IMR-90 (cell line): ENCODE measurements at regions not wholly inside any gene's neighbourhood (a gene's known extent, or its start where the extent isn't known, plus 50 kb on each side); places are given as distances from the start of the nearest gene placed in this dataset.

ENCODE experiments used
- ATAC-seq: fragments of 200-7000 bp; cut with Tn5 transposase; 2 replicates; pipeline ENCODE4 v1.9.1; 2020; ENCODE audit warnings: low read depth, mild to moderate bottlenecking, moderate library complexity
- BruUV-seq: library from RNA; stranded (reverse); fragments of 400-500 nt; replicated peaks from 2 replicates; lab custom pipeline; 2021; lab: Mats Ljungman, UMichigan
- CTCF ChIA-PET: fragments of 300-600 bp; formaldehyde crosslinking; extraction: SDS; loops from one replicate; lab custom pipeline; 2021; ENCODE audit warnings: antibody characterized with exemption; lab: Yijun Ruan, JAX
- POLR2A ChIA-PET: fragments of 300-600 bp; sonication (Branson Sonifier 250); formaldehyde crosslinking; loops from one replicate; lab custom pipeline; 2022; ENCODE audit warnings: antibody characterized with exemption; ENCODE audit not compliant: unreplicated experiment; lab: Charles Lee
- DNase-seq: peaks from one replicate; pipeline ENCODE4 v3.0.0; 2013
- H2AFZ ChIP-seq: replicated peaks from 2 replicates; pipeline ENCODE3; 2013; ENCODE audit warnings: low read length, mild to moderate bottlenecking; ENCODE audit not compliant: poor library complexity
- H2AK5ac ChIP-seq: 2 replicates; pipeline ENCODE4 v1.6.1; 2013; ENCODE audit warnings: low read depth, low read length, inconsistent platforms
- H2AK9ac ChIP-seq: replicated peaks from 2 replicates; pipeline ENCODE3; 2013; ENCODE audit warnings: mild to moderate bottlenecking, low read depth, low read length, moderate library complexity; ENCODE audit not compliant: poor library complexity
- H2BK120ac ChIP-seq: 2 replicates; pipeline ENCODE4 v1.6.1; 2013; ENCODE audit warnings: low read depth, low read length, inconsistent platforms
- H2BK15ac ChIP-seq: 3 replicates; pipeline ENCODE4 v1.6.1; 2013; ENCODE audit warnings: low read depth, low read length, inconsistent platforms
- H2BK20ac ChIP-seq: 2 replicates; pipeline ENCODE4 v1.6.1; 2013; ENCODE audit warnings: low read depth, mild to moderate bottlenecking, inconsistent platforms, low read length, moderate library complexity
- H2BK5ac ChIP-seq: 2 replicates; pipeline ENCODE4 v1.6.1; 2013; ENCODE audit warnings: mild to moderate bottlenecking, low read depth, low read length, inconsistent platforms; ENCODE audit not compliant: poor library complexity, severe bottlenecking
- H3K14ac ChIP-seq: replicated peaks from 2 replicates; pipeline ENCODE4 v1.6.1; 2013; ENCODE audit warnings: low read depth, low read length, inconsistent platforms
- H3K18ac ChIP-seq: 2 replicates; pipeline ENCODE4 v1.6.1; 2013; ENCODE audit warnings: low read depth, low read length, control low read depth
- H3K23ac ChIP-seq: 2 replicates; pipeline ENCODE4 v1.6.1; 2013; ENCODE audit warnings: low read depth, low read length, inconsistent platforms
- H3K27ac ChIP-seq: 2 replicates; pipeline ENCODE4 v1.5.1; 2013; ENCODE audit warnings: mild to moderate bottlenecking, control low read depth, low read length; ENCODE audit not compliant: insufficient read depth
- H3K27me3 ChIP-seq: 2 replicates; pipeline ENCODE4 v1.6.1; 2013; ENCODE audit warnings: low read length; ENCODE audit not compliant: control insufficient read depth, insufficient read depth
- H3K36me3 ChIP-seq: 2 replicates; pipeline ENCODE4 v1.6.1; 2013; ENCODE audit warnings: low read length, mixed read lengths; ENCODE audit not compliant: control insufficient read depth, insufficient read depth
- H3K4ac ChIP-seq: 2 replicates; pipeline ENCODE4 v1.6.1; 2013; ENCODE audit warnings: low read depth, low read length, inconsistent platforms
- H3K4me1 ChIP-seq: 2 replicates; pipeline ENCODE4 v1.6.1; 2013; ENCODE audit warnings: low read length, mixed read lengths; ENCODE audit not compliant: control insufficient read depth, insufficient read depth
- H3K4me2 ChIP-seq: 2 replicates; pipeline ENCODE4 v1.6.1; 2013; ENCODE audit warnings: low read depth, mild to moderate bottlenecking, control low read depth, low read length, moderate library complexity
- H3K4me3 ChIP-seq: 2 replicates; pipeline ENCODE4 v1.5.1; 2013; ENCODE audit warnings: low read depth, mild to moderate bottlenecking, control low read depth, low read length, moderate library complexity; ENCODE audit not compliant: insufficient read depth
- H3K56ac ChIP-seq: 2 replicates; pipeline ENCODE4 v1.6.1; 2013; ENCODE audit warnings: low read length, inconsistent platforms; ENCODE audit not compliant: insufficient read depth; ENCODE audit errors: extremely low read depth
- H3K79me1 ChIP-seq, 2 experiments: 2 replicates each; pipeline ENCODE4 v1.6.1; 2013; ENCODE audit warnings: low read length in 2 of 2, inconsistent platforms in 1 of 2, low read depth in 1 of 2
- H3K9ac ChIP-seq: 2 replicates; pipeline ENCODE4 v1.6.1; 2013; ENCODE audit warnings: low read depth, low read length, control low read depth
- H3K9me1 ChIP-seq: 2 replicates; pipeline ENCODE4 v1.6.1; 2013; ENCODE audit warnings: low read length, inconsistent platforms; ENCODE audit not compliant: insufficient read depth
- H3K9me3 ChIP-seq: 2 replicates; pipeline ENCODE4 v1.6.1; 2013; ENCODE audit warnings: low read length; ENCODE audit not compliant: control insufficient read depth, insufficient read depth
- H4K20me1 ChIP-seq: 2 replicates; pipeline ENCODE4 v1.6.1; 2013; ENCODE audit warnings: low read length, inconsistent platforms; ENCODE audit not compliant: insufficient read depth
- H4K5ac ChIP-seq: 2 replicates; pipeline ENCODE4 v1.6.1; 2013; ENCODE audit warnings: mild to moderate bottlenecking, low read depth, low read length, control low read depth
- H4K8ac ChIP-seq, 2 experiments: 2 replicates each; pipeline ENCODE4 v1.6.1; 2013; ENCODE audit warnings: low read depth in 2 of 2, low read length in 2 of 2, control low read depth in 1 of 2, inconsistent platforms in 1 of 2
- H4K91ac ChIP-seq: 2 replicates; pipeline ENCODE4 v1.6.1; 2013; ENCODE audit warnings: low read depth, low read length, inconsistent platforms; ENCODE audit not compliant: insufficient read depth
- BHLHE40 ChIP-seq: fragments of 150-350 bp; IDR thresholded peaks from 2 replicates; pipeline ENCODE4 v1.6.1; 2016; ENCODE audit warnings: mild to moderate bottlenecking, low read depth, low read length
- CEBPB ChIP-seq: IDR thresholded peaks from 2 replicates; pipeline ENCODE4 v1.6.1; 2012; ENCODE audit warnings: low read depth, low read length, improper control_type of control experiment
- CHD1 ChIP-seq: IDR thresholded peaks from 2 replicates; pipeline ENCODE4 v1.6.1; 2012; ENCODE audit warnings: low read depth, low read length, improper control_type of control experiment
- CTCF ChIP-seq: conservative IDR thresholded peaks from 2 replicates; pipeline ENCODE4 v1.5.1; 2012; ENCODE audit warnings: mild to moderate bottlenecking, low read depth, low read length, improper control_type of control experiment
- FOS ChIP-seq: fragments of 150-350 bp; IDR thresholded peaks from 2 replicates; pipeline ENCODE4 v1.6.1; 2016; ENCODE audit warnings: low read depth, low read length
- MAFK ChIP-seq: IDR thresholded peaks from 2 replicates; pipeline ENCODE4 v1.6.1; 2012; ENCODE audit warnings: low read depth, low read length, improper control_type of control experiment
- MAZ ChIP-seq: IDR thresholded peaks from 2 replicates; pipeline ENCODE4 v1.6.1; 2012; ENCODE audit warnings: low read depth, mild to moderate bottlenecking, low read length, improper control_type of control experiment, moderate library complexity, borderline replicate concordance
- MXI1 ChIP-seq: IDR thresholded peaks from 2 replicates; pipeline ENCODE4 v1.6.1; 2012; ENCODE audit warnings: low read depth, mild to moderate bottlenecking, low read length, moderate library complexity, borderline replicate concordance
- NFE2L2 ChIP-seq: fragments of 150-350 bp; IDR thresholded peaks from 2 replicates; pipeline ENCODE4 v1.6.1; 2016; ENCODE audit warnings: low read depth, mild to moderate bottlenecking, low read length
- POLR2A ChIP-seq: IDR thresholded peaks from 2 replicates; pipeline ENCODE4 v1.6.1; 2012; ENCODE audit warnings: mild to moderate bottlenecking, low read depth, low read length
- USF2 ChIP-seq: fragments of 150-350 bp; IDR thresholded peaks from 2 replicates; pipeline ENCODE4 v1.6.1; 2017; ENCODE audit warnings: mild to moderate bottlenecking, antibody characterized with exemption, low read length, low read depth
- WGBS, 2 experiments: methylation state at CpG; one replicate each; pipeline versions ENCODE4 v1.1.5 to v1.1.7; 2013; ENCODE audit warnings: missing lambda C conversion rate in 2 of 2; ENCODE audit not compliant: insufficient read length in 1 of 2; ENCODE audit errors: extremely low coverage in 2 of 2; 5-methylcytosine and 5-hydroxymethylcytosine counted together
- dilution Hi-C: fragments of 300-500 bp; cut with HindIII; formaldehyde crosslinking; loops from one replicate; pipeline ENCODE4 v1.14.3; 2018; ENCODE audit warnings: low sequenced_read_pairs; ENCODE audit not compliant: unreplicated experiment
- in situ Hi-C: fragments of 300-500 bp; cut with MboI; formaldehyde crosslinking; loops from 3 replicates; pipeline ENCODE4 v1.14.3; 2019; ENCODE audit warnings: low sequenced_read_pairs, inconsistent platforms, mixed read lengths
- intact Hi-C: fragments of 100-400 bp; cut with micrococcal nuclease; formaldehyde crosslinking; loops from 2 replicates; pipeline ENCODE4 v1.10.0; 2022

- no peaks in the 10 kb centered on the region for H3K36me3 ChIP-seq
- no peak overlapping the region for H3K9ac ChIP-seq
- H3K4me1 ChIP-seq, result peaks cover 1% of the 10 kb centered on the region; the same call in 1 of the 2 replicates
- ChIA-PET CTCF (interaction anchor here (1.0 kb wide), 1 partner anchor 9 kb away, joined by 3 read pairs; no protein-coding TSS in a partner anchor), POLR2A (no interaction called here)
- H2BK5ac ChIP-seq, result no peak overlapping the region
- H2BK15ac ChIP-seq, result no peak overlapping the region
- H3K56ac ChIP-seq, result no peak overlapping the region
- TF ChIP-seq MAZ (no peak), POLR2A (no peak), BHLHE40 (no peak), CHD1 (no peak), MXI1 (no peak), CEBPB (no peak), FOS (no peak), CTCF (no peak), NFE2L2 (no peak), USF2 (no peak), MAFK (no peak)
- no CpG with 5 or more reads among the region's 2 CpGs for WGBS, 2 experiments
- no peak overlapping the region for H3K4ac ChIP-seq
- no TSS peak for BruUV-seq
- H3K27me3 ChIP-seq, result no peaks in the 10 kb centered on the region; the same call in 1 of the 2 replicates
- no peak overlapping the region for H2AK9ac ChIP-seq
- ATAC-seq (no peak), DNase-seq (no peak)
- no peaks in the 10 kb centered on the region for H4K20me1 ChIP-seq
- H3K4me2 ChIP-seq, result no peak overlapping the region
- no peak overlapping the region for H2BK120ac ChIP-seq
- H3K4me3 ChIP-seq, result no peak overlapping the region
- no peak overlapping the region for H4K8ac ChIP-seq
- H4K91ac ChIP-seq, result no peak overlapping the region; the same call in 1 of the 2 replicates
- in situ Hi-C loops (no loop called here), dilution Hi-C loops (no loop called here), intact Hi-C loops (no loop called here)
- no peak overlapping the region for H3K27ac ChIP-seq
- H3K23ac ChIP-seq, result no peak overlapping the region
- H3K79me1 ChIP-seq, result no peaks in the 10 kb centered on the region
- H3K9me3 ChIP-seq, result no peaks in the 10 kb centered on the region
- no peak overlapping the region for H3K14ac ChIP-seq
- H4K5ac ChIP-seq, result no peak overlapping the region
- H2BK20ac ChIP-seq, result no peak overlapping the region
- 0 out of 2 replicates have a peak, but pooled peaks cover 3% of the 10 kb centered on the region for H3K9me1 ChIP-seq
- H2AFZ ChIP-seq, result no peak overlapping the region
- no peak overlapping the region for H2AK5ac ChIP-seq
- H3K18ac ChIP-seq, result no peak overlapping the region
These were observed 54.5 kb upstream of the GADD45A start for GRCh38 chr1:67630438-67631045.
